ENCODE measurements at regions not wholly inside any gene's neighbourhood (a gene's known extent, or its start where the extent isn't known, plus 50 kb on each side); places are given as distances from the start of the nearest gene placed in this dataset.

DNA sequence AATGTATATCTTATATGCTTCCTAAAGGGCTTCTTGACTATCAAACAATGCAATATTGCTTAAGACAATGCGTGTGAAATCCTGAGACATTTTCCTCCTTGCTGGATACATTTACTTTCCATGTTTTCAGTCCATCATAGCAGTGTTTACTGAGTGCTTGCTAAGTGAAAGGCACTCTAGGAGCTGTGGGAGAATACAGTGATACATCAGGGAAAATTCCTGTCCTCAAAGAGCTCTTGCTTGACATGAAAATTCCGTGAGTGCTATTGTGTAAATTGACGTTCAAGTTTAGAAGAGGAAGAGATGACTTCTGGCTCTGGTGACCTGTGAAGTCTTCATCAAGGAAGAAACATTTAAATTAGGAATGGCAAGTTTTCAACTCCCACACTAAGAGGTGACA, 449.4 kb upstream of the SOX11 start:
- BruUV-seq (replicated peaks): no TSS peak
- ChIA-PET SMC1A (ENCODE audit: uncharacterized antibody, unreplicated experiment) (no interaction called here), CTCF (no interaction called here), POLR2A (no interaction called here), RAD21 (ENCODE audit: unreplicated experiment) (no interaction called here)
- in situ Hi-C loops (cut with MboI) (no loop called here), intact Hi-C loops (cut with micrococcal nuclease; ENCODE audit: unreplicated experiment) (no loop called here)
- Histone ChIP-seq H3K27me3 (replicated peaks in 1 of 2; ENCODE audit: control insufficient read depth in 2 of 2, insufficient read depth in 2 of 2, low read length in 1 of 2) (no peaks in the 10 kb centered on the region), H3K9me3 (replicated peaks; ENCODE audit: control insufficient read depth, insufficient read depth, low read length) (no peaks in the 10 kb centered on the region), H3K79me2 (ENCODE audit: control insufficient read depth, insufficient read depth, low read length) (no peaks in the 10 kb centered on the region), H3K27ac (ENCODE audit: control insufficient read depth, insufficient read depth) (no peak overlapping the region), H3K4me2 (ENCODE audit: control insufficient read depth, insufficient read depth) (no peak overlapping the region), H3K4me3 (no peak overlapping the region), H2AFZ (ENCODE audit: control insufficient read depth, low read depth, low read length) (no peak overlapping the region), H3K9ac (ENCODE audit: control insufficient read depth, insufficient read depth, low read length) (no peak overlapping the region), H3K4me1 (ENCODE audit: control insufficient read depth, insufficient read depth, low read length) (no peaks in the 10 kb centered on the region), H3K36me3 (ENCODE audit: control insufficient read depth in 2 of 2, insufficient read depth in 2 of 2, low read length in 1 of 2) (no peaks in the 10 kb centered on the region), H4K20me1 (ENCODE audit: control insufficient read depth, insufficient read depth) (no peaks in the 10 kb centered on the region)
- DNase-seq (ENCODE audit: low read depth, low spot score) (no peak), FAIRE-seq (no peak), ATAC-seq (no peak)
- TF ChIP-seq NFYA (IDR thresholded peaks at IDR 0.05; ENCODE audit: borderline replicate concordance, low read depth, low read length): no peak
- TF ChIP-seq, protein P1, sequence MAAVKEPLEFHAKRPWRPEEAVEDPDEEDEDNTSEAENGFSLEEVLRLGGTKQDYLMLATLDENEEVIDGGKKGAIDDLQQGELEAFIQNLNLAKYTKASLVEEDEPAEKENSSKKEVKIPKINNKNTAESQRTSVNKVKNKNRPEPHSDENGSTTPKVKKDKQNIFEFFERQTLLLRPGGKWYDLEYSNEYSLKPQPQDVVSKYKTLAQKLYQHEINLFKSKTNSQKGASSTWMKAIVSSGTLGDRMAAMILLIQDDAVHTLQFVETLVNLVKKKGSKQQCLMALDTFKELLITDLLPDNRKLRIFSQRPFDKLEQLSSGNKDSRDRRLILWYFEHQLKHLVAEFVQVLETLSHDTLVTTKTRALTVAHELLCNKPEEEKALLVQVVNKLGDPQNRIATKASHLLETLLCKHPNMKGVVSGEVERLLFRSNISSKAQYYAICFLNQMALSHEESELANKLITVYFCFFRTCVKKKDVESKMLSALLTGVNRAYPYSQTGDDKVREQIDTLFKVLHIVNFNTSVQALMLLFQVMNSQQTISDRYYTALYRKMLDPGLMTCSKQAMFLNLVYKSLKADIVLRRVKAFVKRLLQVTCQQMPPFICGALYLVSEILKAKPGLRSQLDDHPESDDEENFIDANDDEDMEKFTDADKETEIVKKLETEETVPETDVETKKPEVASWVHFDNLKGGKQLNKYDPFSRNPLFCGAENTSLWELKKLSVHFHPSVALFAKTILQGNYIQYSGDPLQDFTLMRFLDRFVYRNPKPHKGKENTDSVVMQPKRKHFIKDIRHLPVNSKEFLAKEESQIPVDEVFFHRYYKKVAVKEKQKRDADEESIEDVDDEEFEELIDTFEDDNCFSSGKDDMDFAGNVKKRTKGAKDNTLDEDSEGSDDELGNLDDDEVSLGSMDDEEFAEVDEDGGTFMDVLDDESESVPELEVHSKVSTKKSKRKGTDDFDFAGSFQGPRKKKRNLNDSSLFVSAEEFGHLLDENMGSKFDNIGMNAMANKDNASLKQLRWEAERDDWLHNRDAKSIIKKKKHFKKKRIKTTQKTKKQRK (IDR thresholded peaks at IDR 0.05; ENCODE audit: low read depth, low read length): no peak
- TF ChIP-seq ASH2L (IDR thresholded peaks at IDR 0.05; ENCODE audit: borderline replicate concordance, low read depth): no peak
- TF ChIP-seq, protein P2, sequence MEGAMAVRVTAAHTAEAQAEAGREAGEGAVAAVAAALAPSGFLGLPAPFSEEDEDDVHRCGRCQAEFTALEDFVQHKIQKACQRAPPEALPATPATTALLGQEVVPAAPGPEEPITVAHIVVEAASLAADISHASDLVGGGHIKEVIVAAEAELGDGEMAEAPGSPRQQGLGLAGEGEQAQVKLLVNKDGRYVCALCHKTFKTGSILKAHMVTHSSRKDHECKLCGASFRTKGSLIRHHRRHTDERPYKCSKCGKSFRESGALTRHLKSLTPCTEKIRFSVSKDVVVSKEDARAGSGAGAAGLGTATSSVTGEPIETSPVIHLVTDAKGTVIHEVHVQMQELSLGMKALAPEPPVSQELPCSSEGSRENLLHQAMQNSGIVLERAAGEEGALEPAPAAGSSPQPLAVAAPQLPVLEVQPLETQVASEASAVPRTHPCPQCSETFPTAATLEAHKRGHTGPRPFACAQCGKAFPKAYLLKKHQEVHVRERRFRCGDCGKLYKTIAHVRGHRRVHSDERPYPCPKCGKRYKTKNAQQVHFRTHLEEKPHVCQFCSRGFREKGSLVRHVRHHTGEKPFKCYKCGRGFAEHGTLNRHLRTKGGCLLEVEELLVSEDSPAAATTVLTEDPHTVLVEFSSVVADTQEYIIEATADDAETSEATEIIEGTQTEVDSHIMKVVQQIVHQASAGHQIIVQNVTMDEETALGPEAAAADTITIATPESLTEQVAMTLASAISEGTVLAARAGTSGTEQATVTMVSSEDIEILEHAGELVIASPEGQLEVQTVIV (IDR thresholded peaks at IDR 0.05; ENCODE audit: borderline replicate concordance, partially characterized antibody): no peak
- WGBS (ENCODE audit: insufficient coverage, insufficient replicate concordance, low lambda C conversion rate, missing lambda C conversion rate): 3% methylated on average over 3 of the region's 3 CpGs

Data from GM12878 (cell line).